ENCODE measurements at regions not wholly inside any gene's neighbourhood (a gene's known extent, or its start where the extent isn't known, plus 50 kb on each side); places are given as distances from the start of the nearest gene placed in this dataset.

- H3F3A ChIP-seq (ENCODE audit: low read depth), result no peaks in the 10 kb centered on the region
- no peaks in the 10 kb centered on the region for H3K27me3 ChIP-seq (ENCODE audit: insufficient read depth, low read length, poor library complexity, severe bottlenecking)
- no peaks in the 10 kb centered on the region for H3K4me1 ChIP-seq (ENCODE audit: insufficient read depth, low read length, poor library complexity, severe bottlenecking)
- H3K79me2 ChIP-seq (ENCODE audit: insufficient read depth, low read length), result no peaks in the 10 kb centered on the region
- no peak for TF ChIP-seq CTCF (conservative IDR thresholded peaks at IDR 0.05; ENCODE audit: low read length)
- no peak for TF ChIP-seq EZH2phosphoT487 (IDR thresholded peaks at IDR 0.05; ENCODE audit: borderline replicate concordance)
- H3K9me3 ChIP-seq (ENCODE audit: insufficient read depth, low read depth, low read length), result no peaks in the 10 kb centered on the region
- H4K20me1 ChIP-seq (ENCODE audit: insufficient read depth, low read length, poor library complexity, severe bottlenecking), result no peaks in the 10 kb centered on the region
- no peak overlapping the region for H2AFZ ChIP-seq (ENCODE audit: low read length)
- no peak overlapping the region for H3K4me3 ChIP-seq (ENCODE audit: low read length, poor library complexity, severe bottlenecking)
- no peak overlapping the region for H3K4me2 ChIP-seq (ENCODE audit: low read depth, low read length, poor library complexity, severe bottlenecking)
- H3K9ac ChIP-seq (ENCODE audit: low read depth, low read length, poor library complexity, severe bottlenecking), result no peak overlapping the region
- no peaks in the 10 kb centered on the region for H3K9me2 ChIP-seq (replicated peaks; ENCODE audit: low read depth, low read length)
- H3K36me3 ChIP-seq (ENCODE audit: insufficient read depth, low read length), result no peaks in the 10 kb centered on the region
Observed at GRCh38 chr12:42698213-42698612, 108.7 kb upstream of the PRICKLE1 start.

- no peaks in the 10 kb centered on the region for H3F3A ChIP-seq (ENCODE audit: low read depth)
- no peaks in the 10 kb centered on the region for H3K9me3 ChIP-seq (ENCODE audit: insufficient read depth, low read depth, low read length)
- no peaks in the 10 kb centered on the region for H3K36me3 ChIP-seq (ENCODE audit: insufficient read depth, low read length)
- TF ChIP-seq CTCF (conservative IDR thresholded peaks at IDR 0.05; ENCODE audit: low read length), result no peak
- TF ChIP-seq EZH2phosphoT487 (IDR thresholded peaks at IDR 0.05; ENCODE audit: borderline replicate concordance), result no peak
- H3K9me2 ChIP-seq (replicated peaks; ENCODE audit: low read depth, low read length), result no peaks in the 10 kb centered on the region
- H3K27me3 ChIP-seq (ENCODE audit: insufficient read depth, low read length, poor library complexity, severe bottlenecking), result no peaks in the 10 kb centered on the region
- no peaks in the 10 kb centered on the region for H4K20me1 ChIP-seq (ENCODE audit: insufficient read depth, low read length, poor library complexity, severe bottlenecking)
- H3K9ac ChIP-seq (ENCODE audit: low read depth, low read length, poor library complexity, severe bottlenecking), result no peak overlapping the region
- H3K4me1 ChIP-seq (ENCODE audit: insufficient read depth, low read length, poor library complexity, severe bottlenecking), result no peaks in the 10 kb centered on the region
- H3K4me2 ChIP-seq (ENCODE audit: low read depth, low read length, poor library complexity, severe bottlenecking), result no peak overlapping the region
- H3K79me2 ChIP-seq (ENCODE audit: insufficient read depth, low read length), result no peaks in the 10 kb centered on the region
- no peak overlapping the region for H2AFZ ChIP-seq (ENCODE audit: low read length)
- no peak overlapping the region for H3K4me3 ChIP-seq (ENCODE audit: low read length, poor library complexity, severe bottlenecking)
Observed at GRCh38 chr12:42696406-42697149, 107.0 kb upstream of the PRICKLE1 start.

- H3K9me2 ChIP-seq (replicated peaks; ENCODE audit: low read depth, low read length), result no peaks in the 10 kb centered on the region
- H3K79me2 ChIP-seq (ENCODE audit: insufficient read depth, low read length), result no peaks in the 10 kb centered on the region
- no peaks in the 10 kb centered on the region for H3K27me3 ChIP-seq (ENCODE audit: insufficient read depth, low read length, poor library complexity, severe bottlenecking)
- no peaks in the 10 kb centered on the region for H4K20me1 ChIP-seq (ENCODE audit: insufficient read depth, low read length, poor library complexity, severe bottlenecking)
- H3K9me3 ChIP-seq (ENCODE audit: insufficient read depth, low read depth, low read length), result no peaks in the 10 kb centered on the region
- peak overlapping the region; percentile 62 for H2AFZ ChIP-seq (ENCODE audit: low read length)
- H3K4me2 ChIP-seq (ENCODE audit: low read depth, low read length, poor library complexity, severe bottlenecking), result peak overlapping the region; percentile 25
- H3K9ac ChIP-seq (ENCODE audit: low read depth, low read length, poor library complexity, severe bottlenecking), result no peak overlapping the region
- no peaks in the 10 kb centered on the region for H3K36me3 ChIP-seq (ENCODE audit: insufficient read depth, low read length)
- no peaks in the 10 kb centered on the region for H3K4me1 ChIP-seq (ENCODE audit: insufficient read depth, low read length, poor library complexity, severe bottlenecking)
- TF ChIP-seq CTCF (conservative IDR thresholded peaks at IDR 0.05; ENCODE audit: low read length) (no peak), EZH2phosphoT487 (IDR thresholded peaks at IDR 0.05; ENCODE audit: borderline replicate concordance) (no peak)
- peak overlapping the region; percentile 50 for H3K4me3 ChIP-seq (ENCODE audit: low read length, poor library complexity, severe bottlenecking)
- no peaks in the 10 kb centered on the region for H3F3A ChIP-seq (ENCODE audit: low read depth)
Observed at GRCh38 chr12:42695490-42695995, 106.0 kb upstream of the PRICKLE1 start.
